HG03575 (cell line): ENCODE measurements at regions not wholly inside any gene's neighbourhood (a gene's known extent, or its start where the extent isn't known, plus 50 kb on each side); places are given as distances from the start of the nearest gene placed in this dataset.
"Not testable (repeated sequence)": the region's sequence is repeated elsewhere in the genome, so short reads cannot be mapped to it uniquely, and the experiment has no call there.

Source experiments
- ATAC-seq: cut with Tn5 transposase; IDR thresholded peaks from one replicate; pipeline ENCODE4 v1.9.1; 2021; ENCODE audit not compliant: unreplicated experiment, insufficient number of reproducible peaks, low FRiP score; ENCODE audit errors: extremely low read depth

- not testable (repeated sequence) for ATAC-seq
These were observed 55.7 kb upstream of the ACBD5 start for GRCh38 chr10:27296285-27296684.

- ATAC-seq = not testable (repeated sequence)
These were observed 50.8 kb upstream of the ACBD5 start for GRCh38 chr10:27291253-27291895.
